Iris pigment epithelial cell (primary cell): ENCODE measurements at regions not wholly inside any gene's neighbourhood (a gene's known extent, or its start where the extent isn't known, plus 50 kb on each side); places are given as distances from the start of the nearest gene placed in this dataset.
"Not testable (repeated sequence)": the region's sequence is repeated elsewhere in the genome, so short reads cannot be mapped to it uniquely, and the experiment has no call there.

Source experiments
- DNase-seq: peaks from one replicate; pipeline ENCODE4 v3.0.0-alpha.2; 2011; ENCODE audit warnings: low read depth

DNA sequence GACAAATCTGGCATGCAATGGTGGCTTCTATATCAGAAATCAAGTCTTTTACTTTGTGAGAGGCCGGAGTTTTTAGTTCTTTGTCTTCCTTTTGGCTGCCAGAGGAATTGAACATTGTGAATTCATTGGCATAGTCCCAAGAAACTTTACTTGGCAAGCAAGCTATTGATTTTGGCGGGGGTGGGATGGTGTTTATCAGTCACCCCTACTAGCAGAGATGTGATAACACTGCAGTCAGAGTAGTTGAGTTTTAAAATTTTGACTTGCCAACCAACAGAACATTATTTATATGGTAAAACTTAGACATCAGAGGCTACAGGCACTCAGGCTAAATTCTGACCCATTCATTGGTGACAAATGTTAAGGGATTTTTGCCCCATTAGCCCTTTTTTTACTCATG is 129.7 kb downstream of the FAM72C start:
- DNase-seq = not testable (repeated sequence)

DNA sequence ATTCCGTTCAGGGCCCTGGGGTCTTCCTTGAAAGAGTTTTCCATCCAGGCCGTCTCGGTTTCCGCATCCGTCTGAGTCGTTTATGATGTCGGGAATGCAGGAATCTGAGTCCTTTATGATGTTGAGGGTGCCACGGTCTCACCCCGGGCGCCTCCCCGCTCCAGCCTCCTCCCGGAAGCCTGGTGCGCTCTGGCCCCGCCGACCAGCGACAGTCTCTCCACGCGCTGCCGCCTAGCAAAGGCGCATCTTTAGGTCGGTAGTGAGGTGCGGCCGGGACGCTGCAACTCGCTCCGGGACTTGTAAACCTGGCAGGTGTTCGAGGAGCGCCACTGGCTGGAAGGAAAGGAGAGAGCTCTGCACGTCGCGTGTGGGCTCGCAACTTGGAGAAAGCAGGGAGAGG is 132.6 kb downstream of the FAM72C start:
- DNase-seq = not testable (repeated sequence)

DNA sequence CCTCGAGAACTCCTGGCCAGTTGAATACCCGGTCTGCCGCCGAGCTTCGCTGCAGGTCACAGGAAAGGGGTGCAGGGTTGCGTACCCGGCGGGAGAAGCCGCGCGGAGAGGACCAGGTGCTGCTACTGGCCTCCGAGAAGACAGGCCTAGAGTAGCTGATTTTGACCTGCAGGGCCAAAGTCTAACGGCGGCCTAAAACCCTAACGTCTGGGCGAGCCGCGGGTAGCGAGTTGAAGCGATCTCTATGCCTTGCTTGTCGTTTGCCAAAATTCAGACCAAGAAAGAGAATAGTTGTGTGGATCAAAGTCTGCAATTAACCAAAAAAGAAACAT is 133.2 kb downstream of the FAM72C start:
- not testable (repeated sequence) for DNase-seq

DNA sequence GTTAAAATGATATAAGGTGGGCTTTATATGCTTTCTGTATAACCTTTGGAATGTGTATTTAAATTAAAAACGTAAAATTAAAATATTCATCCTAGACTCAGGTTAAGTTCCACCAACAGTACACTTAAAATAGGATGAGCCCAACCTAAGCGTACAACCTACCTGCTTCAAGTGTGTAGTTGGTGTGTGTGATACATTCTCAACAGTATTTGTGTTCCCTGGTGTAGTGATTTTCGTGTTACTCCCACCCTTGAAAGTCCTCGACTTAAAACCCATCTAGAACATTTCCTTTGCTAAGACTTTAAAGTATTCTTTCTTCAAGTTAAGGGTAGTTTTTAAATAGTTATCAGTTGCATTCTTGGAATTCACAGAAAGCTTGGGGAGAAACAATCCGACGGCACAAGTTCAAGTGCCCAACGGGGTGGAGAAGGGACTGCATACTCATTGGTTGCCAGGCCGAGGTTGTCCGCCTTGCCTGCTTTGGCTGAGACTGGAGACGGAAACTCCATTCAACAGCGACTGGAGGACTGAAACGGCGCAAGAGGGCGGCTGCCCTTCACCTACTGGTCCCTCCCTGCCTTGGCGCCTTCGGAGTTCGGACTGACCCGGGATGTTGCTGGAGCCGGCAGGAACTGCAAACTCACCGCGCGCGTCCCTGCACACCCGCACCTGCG is 133.7 kb downstream of the FAM72C start:
- not testable (repeated sequence) for DNase-seq

DNA sequence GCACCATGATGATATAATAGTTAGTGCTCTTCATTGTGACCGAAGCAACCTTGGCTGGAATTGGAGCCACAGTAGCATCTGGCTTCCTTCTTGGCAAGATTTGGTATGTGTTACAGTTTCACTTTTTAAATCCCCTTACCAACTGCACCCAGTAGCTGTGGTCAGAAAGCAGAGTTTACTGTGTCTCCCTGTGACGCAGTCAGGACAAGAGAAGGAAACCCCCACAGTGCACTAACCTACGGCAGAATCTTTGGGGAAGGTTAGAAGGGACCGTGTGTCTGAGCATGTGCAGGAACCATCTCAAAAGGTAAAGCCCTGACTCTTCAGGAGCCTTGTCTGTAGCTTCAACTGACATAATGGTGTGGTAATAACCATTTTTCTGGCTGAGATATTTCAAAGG is 138.4 kb downstream of the FAM72C start:
- DNase-seq = not testable (repeated sequence)

DNA sequence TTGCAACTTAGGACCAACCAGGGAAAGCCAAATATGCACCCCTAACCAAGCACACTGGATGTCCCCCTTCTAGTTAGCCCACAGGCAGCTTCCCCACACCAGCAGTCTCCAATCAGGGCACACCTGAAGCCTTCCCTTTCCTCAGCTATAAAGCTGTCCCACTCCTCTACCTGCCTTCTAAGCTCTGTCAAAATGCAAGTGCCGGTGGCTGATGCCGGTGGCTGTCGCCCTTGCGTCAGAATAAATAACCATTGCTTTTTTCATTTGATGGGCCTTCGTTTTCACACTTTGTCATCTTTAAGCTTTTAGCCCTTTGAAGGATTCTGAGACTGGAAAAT is 139.4 kb downstream of the FAM72C start:
- not testable (repeated sequence) for DNase-seq

DNA sequence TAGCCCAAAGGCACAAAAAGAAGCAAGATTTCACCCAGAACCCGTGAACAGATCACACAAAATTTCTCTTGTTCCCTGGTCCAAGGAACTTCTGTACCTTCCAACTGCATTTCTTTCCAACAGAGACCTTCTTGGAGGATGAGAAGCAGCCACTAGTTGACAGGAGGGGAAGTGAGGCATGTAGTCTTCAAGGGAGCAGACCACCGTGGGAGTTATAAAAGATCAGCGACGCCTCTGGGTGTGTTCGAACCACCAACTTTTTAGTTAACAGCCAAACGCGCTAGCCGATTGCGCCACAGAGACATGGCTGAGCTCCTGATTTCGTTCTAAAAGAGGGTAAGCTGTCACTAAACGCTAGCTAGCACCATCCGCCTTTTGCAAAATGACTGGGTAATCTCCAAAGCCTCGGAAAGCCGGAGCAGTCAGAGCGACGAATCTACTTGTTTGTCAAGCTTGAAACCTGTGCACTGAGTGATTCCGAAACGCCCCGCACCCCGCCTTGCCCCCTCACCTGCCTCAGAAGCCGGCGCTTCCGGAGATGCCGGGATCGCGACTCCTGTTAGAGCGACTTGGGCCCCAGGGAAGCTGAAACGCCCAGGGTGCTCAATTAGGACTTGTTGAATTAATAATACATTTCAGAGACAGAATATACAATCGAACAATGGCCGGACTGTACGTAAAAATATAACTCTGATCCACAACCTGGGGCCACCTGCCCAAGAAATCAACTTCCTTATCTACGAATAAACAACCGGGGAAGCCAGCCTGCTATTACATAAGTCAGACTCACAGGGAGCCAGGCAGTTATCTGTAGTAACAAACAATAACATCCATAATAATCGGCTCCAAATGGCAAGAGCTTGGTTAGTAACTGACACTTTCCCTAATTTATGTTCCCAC is 140.1 kb downstream of the FAM72C start:
- DNase-seq = not testable (repeated sequence)

DNA sequence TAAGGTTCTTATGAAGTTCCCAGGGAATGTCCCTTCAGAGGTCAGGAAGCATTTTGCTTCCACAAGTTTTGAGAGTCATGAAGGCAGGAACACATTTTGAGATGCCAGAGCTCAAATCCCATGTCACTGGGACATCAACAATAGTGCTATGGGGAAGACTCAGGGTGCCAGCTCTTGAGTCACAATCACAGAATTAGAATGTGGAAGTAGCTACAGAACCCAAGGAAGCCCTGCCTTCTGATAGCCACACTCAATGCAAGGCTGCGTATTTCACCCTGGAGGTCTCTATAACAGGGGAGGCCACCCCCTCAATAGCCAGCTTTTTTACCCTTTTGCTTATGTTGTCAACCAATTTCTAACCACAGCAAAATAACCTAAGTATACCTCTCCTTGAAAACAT is 145.6 kb downstream of the FAM72C start:
- DNase-seq = not testable (repeated sequence)

DNA sequence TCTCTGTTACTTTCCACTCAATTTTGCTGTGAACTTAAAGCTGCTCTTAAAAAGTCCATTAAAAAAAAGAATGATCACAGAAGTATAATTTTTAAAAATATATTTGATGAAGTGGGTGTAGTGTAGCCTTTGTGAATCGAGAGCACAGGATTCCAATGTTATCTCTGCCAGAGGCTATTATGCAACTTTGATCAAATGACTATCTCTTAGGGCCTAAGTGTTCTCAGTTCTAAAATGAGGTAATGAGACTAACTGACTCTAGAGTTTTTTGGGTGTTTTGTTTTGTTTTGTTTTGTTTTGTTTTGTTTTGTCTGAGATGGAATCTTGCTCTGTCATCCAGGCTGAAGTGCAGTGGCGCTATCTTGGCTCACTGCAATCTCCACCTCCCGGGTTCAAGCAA is 147.5 kb downstream of the FAM72C start:
- not testable (repeated sequence) for DNase-seq

DNA sequence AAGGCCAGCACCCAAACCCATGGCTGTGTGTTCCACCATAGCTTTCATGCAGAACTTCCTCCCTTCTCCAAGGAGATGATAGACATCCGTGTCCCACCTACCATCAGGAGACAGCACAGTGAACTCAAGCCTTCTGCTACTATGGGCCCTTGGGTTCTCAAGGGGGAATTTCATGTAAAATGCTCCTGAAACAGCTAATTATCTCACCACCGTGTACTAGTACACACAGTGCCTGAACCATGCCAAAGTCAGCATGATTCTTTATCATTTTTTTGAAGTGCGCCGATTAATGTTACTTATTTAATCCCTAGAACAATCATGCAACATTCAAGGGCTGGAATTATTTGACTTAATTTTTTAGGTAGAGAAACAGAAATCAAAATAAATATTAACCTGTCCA is 151.7 kb downstream of the FAM72C start:
- not testable (repeated sequence) for DNase-seq

DNA sequence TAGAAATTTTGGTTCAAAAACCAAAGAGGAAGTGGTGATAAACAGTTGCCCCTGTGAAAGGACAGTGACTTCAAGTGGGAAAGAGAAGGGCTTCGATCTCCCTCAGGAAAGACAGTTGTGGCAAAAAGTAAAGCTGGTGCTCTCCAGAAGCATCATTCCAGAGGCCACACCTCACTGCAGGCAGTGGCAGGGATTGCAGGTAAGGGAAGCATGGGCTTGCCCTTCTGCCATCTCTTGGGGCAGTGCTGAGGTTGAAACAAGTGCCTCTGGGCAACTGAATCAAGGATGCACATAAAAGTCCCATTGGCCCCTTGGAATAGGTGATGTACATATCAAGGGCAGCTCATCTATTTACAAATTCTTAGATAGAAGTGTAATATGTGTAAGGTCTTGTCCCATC is 155.4 kb downstream of the FAM72C start:
- not testable (repeated sequence) for DNase-seq

DNA sequence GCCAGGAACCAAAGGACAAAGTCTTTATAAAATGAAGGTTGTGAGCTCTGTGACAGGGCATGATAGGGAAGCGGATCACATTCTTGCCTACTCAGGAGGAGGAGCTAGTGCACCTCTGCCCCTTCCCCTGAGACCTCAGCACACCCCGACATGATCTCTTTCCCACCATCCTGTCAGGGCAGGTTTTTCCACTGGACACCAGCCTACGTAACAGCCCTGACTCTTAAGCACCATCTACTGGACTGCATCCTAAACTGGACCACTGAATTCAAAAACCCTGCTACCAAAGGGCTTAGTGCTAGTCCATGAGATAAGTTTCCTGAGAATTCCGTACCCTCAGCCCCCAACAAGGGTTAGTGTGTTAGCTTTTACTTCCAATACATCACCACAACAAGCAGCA is 166.4 kb downstream of the FAM72C start:
- not testable (repeated sequence) for DNase-seq

DNA sequence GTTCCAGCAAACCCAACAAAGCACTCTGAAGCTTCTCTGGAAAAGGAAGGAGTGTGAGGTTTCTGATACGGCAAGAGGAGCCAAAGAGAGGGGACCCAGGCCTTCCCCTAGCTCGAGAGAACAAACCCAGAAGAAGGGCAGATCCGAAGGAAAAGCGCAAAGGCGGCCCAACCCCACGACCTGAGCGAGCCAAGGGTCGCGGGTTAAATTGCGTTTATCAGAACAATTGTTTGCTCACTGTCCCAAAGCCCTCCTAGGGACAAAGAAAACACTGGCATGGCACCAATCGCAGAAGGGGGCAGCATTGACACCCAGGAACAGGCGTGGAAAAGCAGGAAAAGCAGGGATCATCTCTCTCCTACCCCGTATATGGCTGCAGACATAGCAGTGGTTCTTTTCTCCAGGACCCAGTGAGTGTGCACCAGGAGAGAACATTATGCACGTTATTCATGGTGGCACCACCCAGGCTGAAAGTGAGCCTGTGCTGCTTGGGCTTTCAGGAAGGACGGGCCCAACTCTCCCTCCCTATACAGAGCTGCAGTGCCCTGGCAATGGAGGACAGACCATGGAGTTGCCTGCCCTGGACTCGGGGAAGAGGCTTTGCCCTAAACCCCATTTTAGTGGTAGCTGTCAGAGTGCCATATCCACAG is 167.0 kb downstream of the FAM72C start:
- not testable (repeated sequence) for DNase-seq

DNA sequence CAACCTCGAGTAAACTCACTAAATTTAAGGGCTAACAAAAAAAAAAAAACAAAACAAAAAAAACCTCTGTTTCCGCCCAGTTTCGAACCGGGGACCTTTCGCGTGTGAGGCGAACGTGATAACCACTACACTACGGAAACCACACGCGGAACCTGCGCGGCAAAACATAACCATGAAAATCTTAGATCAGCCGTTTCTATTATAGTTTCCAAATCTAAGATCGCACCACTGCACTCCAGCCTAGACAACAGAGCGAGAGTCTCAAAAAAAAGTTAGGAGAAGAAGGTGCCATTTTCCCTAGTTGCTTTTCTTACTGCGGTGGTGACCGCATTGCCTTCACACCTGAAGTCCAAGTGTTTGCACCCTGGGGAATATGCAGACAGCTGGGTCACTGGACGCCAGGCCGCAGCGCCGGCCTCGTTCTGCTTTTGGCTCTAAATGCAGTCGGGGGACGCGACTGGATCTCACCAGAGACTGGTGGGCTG is 167.8 kb downstream of the FAM72C start:
- peak; percentile 23 for DNase-seq

DNA sequence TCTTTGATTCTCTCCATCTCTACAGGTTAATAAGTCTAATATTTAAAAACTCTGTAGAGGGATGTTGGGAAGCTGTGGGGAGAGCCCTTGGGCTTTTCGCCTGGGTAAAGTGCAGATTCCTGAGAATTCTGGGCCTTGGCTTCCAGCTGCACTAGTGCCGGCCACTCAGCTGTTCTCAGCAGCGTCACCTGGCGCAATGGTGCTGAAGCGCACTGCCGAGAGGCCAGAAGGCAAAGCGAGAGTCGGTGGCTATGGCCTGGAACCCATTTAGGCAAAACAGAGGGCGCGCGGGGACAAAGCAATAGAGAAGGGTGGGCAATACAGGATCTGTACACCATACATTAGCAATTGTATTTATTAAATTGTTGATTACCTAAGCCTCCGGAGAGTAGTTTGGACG is 168.7 kb downstream of the FAM72C start:
- not testable (repeated sequence) for DNase-seq

DNA sequence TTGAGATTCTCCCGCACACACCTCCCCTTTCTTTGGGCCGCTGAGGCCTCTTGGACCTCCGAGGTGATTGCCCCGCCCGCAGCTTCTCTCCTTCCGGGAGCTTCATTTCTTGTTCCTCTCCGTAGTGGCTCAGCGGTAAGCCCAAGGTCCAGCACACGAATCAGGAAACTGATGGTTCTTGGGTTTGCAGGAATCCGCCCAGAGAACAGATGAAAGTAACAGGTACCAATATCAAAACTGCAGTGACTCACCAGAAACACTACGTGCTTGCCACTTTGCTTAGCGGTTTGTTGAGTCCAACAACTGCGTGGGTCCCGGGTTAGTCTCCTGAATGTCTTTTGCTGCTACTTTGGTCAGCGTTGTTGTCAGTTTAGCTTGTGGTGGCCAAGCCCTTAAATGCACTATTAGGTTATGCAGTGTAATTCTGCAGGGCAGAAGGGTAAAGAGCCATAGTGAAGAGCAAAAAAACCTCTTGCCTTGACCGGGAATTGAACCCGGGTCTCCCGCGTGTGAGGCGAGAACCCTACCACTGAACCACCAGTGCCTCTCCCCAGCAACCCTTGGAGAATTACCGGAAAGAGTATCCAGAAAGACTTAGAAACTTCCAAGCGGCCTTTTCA is 172.1 kb downstream of the FAM72C start:
- DNase-seq = not testable (repeated sequence)

DNA sequence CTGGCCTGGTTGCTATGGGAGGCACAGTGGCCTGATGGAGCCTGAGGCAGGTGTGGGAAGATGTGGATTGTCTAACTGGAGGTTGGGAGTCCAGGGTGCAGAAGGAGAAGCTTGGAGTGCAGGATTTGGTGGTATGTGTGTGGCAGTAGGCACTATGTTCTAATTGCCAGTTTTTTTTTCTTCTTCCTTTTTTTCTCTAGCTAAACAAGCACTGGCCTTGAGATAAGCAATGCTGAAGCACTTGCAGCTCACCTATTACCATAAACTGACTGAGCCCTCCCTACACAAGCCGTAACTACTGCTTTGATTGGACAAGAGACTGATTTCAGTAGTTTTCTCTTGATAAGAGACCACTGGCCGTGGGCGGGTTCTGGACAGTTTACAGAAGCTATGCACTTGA is 175.4 kb downstream of the FAM72C start:
- DNase-seq = not testable (repeated sequence)

DNA sequence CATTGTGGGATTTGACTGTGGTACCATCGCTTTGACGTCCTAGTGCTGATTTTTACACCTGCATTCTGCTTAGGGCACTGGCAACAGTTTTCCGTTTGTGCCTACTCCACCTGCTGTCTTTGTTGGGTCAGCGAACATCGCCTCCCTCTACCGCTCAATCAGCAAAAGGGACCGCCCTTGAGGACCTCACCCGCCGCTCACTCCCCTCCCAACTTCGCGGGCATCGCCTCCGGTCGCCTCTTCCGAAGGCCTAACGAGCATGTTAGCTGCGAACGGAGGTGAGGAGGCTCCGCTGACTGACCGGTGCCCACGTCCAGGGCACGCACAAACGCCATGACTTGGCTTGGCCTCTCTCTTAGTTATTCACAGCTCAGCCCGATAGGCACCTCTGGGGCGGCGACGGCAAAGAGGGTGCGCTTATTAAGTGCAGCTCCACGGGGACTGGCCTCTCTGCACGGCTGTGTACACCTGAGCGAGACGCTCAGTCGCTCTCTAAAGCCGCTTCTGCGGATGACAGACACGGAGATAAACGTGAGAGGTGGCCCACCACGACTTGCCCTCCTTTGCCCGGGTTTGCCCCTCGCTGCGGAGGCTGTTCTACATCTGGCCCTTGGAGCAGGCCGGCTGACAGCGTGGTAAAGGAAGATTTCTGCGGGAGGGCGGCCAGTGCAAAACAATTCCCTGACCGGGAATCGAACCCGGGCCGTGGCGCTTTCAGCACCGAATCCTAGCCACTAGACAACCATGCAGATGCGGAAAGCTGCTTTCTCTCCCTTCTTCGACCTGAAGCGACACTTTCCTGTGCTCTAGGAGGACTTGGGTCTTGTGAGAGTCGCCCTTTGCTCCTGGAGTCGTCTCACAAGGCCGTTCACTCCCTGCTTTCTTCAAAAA is 179.5 kb downstream of the FAM72C start:
- not testable (repeated sequence) for DNase-seq

DNA sequence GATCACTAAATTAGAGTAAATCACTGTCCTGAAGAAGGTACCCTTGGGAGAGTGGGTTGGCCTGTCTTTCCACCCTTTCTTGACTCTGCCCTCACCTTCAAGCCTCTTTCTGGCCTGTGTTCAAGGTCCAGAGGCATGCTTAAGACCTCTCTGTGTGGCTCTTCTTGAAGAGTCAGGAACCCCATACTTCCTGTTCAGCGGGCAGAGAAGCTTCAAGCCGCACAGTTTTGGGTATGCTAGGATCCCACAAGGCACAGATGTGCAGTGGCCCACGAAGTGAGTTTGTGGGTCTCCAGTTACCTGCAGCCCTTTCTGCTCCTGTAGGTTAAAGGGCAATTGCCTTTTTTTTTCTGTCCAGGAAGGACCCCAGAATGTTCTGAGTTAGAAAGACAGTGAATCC is 185.4 kb downstream of the FAM72C start:
- not testable (repeated sequence) for DNase-seq

DNA sequence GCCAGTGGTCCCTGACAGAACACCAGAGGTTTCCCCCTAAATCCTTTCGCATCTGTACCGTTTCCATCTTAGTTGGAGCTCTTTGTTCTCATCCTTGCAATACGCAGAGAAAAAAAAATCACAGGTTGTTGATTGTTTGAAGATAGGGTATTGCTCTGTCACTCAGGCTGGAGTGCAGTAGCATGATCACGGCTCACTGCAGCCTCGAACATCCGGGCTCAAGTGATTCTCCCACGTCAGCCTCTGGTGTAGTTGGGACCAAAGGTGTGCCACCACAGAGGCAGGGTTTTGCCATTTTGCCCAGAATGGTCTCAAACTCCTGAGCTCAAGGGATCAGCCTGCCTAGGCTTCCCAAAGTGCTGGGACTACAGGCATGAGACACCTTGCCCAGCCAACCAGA is 185.9 kb downstream of the FAM72C start:
- DNase-seq = not testable (repeated sequence)

DNA sequence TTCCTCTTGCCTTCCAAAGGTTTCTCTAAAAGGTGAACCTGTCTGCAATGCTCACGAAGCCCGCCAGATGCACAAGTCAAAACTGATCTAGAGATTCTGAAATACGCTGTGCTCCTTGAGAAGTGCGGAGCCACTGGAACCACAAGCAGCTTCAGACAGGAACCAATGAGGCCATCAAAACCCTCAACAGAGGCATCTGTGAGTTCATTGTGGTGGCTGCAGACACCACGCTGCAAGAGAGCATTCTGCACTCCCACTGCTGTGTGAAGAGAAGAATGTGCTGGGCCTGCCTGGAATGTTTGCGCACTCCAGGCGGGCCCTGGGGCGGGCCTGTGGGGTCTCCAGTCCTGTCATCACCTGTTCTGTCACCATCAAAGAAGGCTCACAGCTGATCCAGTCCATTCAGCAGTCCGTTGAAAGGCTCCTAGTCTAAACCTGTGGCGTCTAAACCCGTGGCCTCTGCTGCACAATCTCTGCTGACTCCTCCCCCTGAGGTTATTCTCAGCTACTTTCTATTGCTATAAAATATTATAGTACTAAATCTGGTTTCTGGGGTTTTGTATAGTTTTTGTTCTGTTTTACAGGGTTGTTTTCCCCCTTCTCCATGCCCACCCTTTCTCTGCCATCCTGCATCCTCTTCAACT is 187.4 kb downstream of the FAM72C start:
- not testable (repeated sequence) for DNase-seq
